Sigmoid colon (tissue), 6 donors: ENCODE measurements at regions not wholly inside any gene's neighbourhood (a gene's known extent, or its start where the extent isn't known, plus 50 kb on each side); places are given as distances from the start of the nearest gene placed in this dataset.

ENCODE experiments used
- DNase-seq: peaks from one replicate; pipeline ENCODE4 v3.0.0-alpha.2; 2019
- H3K27ac ChIP-seq, 4 donors: fragments of 200-600 bp; sonication (generic); one replicate each; pipeline ENCODE4 v1.5.1; 2016 to 2019; ENCODE audit warnings: mild to moderate bottlenecking in 1 of 4
- H3K27me3 ChIP-seq, 3 donors: fragments of 200-600 bp; sonication (generic); one replicate each; pipeline ENCODE4 v1.5.1; 2019; ENCODE audit warnings: mild to moderate bottlenecking in 1 of 3
- H3K36me3 ChIP-seq, 4 donors: fragments of 200-600 bp; sonication (generic); one replicate each; pipeline ENCODE4 v1.5.1; 2016 to 2019
- H3K4me1 ChIP-seq, 4 donors: fragments of 200-600 bp; sonication (generic); one replicate each; pipeline ENCODE4 v1.5.1; 2017 to 2019
- H3K4me3 ChIP-seq, 4 donors: fragments of 200-600 bp; sonication (generic); one replicate each; pipeline ENCODE4 v1.5.1; 2017 to 2019; ENCODE audit warnings: mild to moderate bottlenecking in 2 of 4, moderate library complexity in 1 of 4
- H3K9me3 ChIP-seq, 4 donors: fragments of 200-600 bp in 3 of 4; sonication (generic) in 3 of 4; one replicate each; pipeline versions ENCODE4 v1.5.1 to v1.6.1; 2013 to 2019
- CTCF ChIP-seq, 4 experiments: fragments of 450-650 bp in 3 of 4; fragments of 200-600 bp in 1 of 4; IDR thresholded peaks; one replicate each; pipeline ENCODE4 v1.5.1; 2016 to 2019; ENCODE audit warnings: antibody characterized with exemption in 4 of 4, mild to moderate bottlenecking in 3 of 4, moderate library complexity in 2 of 4
- EP300 ChIP-seq, 4 donors: sonication (generic); formaldehyde crosslinking; IDR thresholded peaks; one replicate each; pipeline ENCODE4 v1.6.1; 2017; ENCODE audit warnings: antibody characterized with exemption in 4 of 4
- POLR2A ChIP-seq, 2 donors: fragments of 450-650 bp; IDR thresholded peaks; one replicate each; pipeline ENCODE4 v1.6.1; 2016; ENCODE audit warnings: antibody characterized with exemption in 2 of 2, mild to moderate bottlenecking in 2 of 2, moderate library complexity in 2 of 2
- POLR2AphosphoS5 ChIP-seq, 4 donors: sonication (generic); formaldehyde crosslinking; IDR thresholded peaks; one replicate each; pipeline ENCODE4 v1.6.1; 2017; ENCODE audit warnings: antibody characterized with exemption in 4 of 4
- WGBS, 2 donors: extraction: QIAGEN DNeasy Blood & Tissue Kit; methylation state at CpG; one replicate each; pipeline ENCODE4 v1.1.7; 2013; 5-methylcytosine and 5-hydroxymethylcytosine counted together
- intact Hi-C: fragments of 100-400 bp; cut with DNase I; formaldehyde crosslinking; loops from one replicate; pipeline ENCODE4 v1.15.1; 2023
- donor health status: healthy with polysubstance abuse.
- donor health status: healthy.

GRCh38 chr18:67007999-67008398 lies 404.1 kb upstream of the CDH19 start:
- WGBS, 2 donors: 52 to 84% methylated on average over 1 of the region's 1 CpG
- no peak for TF ChIP-seq CTCF (IDR thresholded peaks at IDR 0.05)
- TF ChIP-seq POLR2A (IDR thresholded peaks at IDR 0.05): no peak
- no peak for TF ChIP-seq EP300 (IDR thresholded peaks at IDR 0.05)
- TF ChIP-seq POLR2AphosphoS5 (IDR thresholded peaks at IDR 0.05): no peak

GRCh38 chr18:67007085-67007484 lies 403.2 kb upstream of the CDH19 start:
- Histone ChIP-seq H3K4me1 (no peaks in the 10 kb centered on the region), H3K27me3 (no peaks in the 10 kb centered on the region), H3K9me3 (no peaks in the 10 kb centered on the region), H3K27ac (no peak overlapping the region), H3K36me3 (no peaks in the 10 kb centered on the region), H3K4me3 (no peak overlapping the region)
- TF ChIP-seq EP300 (IDR thresholded peaks at IDR 0.05): no peak
- no peak for TF ChIP-seq POLR2A (IDR thresholded peaks at IDR 0.05)
- TF ChIP-seq POLR2AphosphoS5 (IDR thresholded peaks at IDR 0.05): no peak
- no peak for TF ChIP-seq CTCF (IDR thresholded peaks at IDR 0.05)
- intact Hi-C loops: no loop called here
- DNase-seq: no peak
- WGBS, 2 donors: 84 to 91% methylated on average over 1 of the region's 1 CpG

More at GRCh38 chr18:67007999-67008398, 404.1 kb upstream of the CDH19 start:
- Histone ChIP-seq H3K27ac (no peak overlapping the region), H3K36me3 (no peaks in the 10 kb centered on the region), H3K4me1 (no peaks in the 10 kb centered on the region), H3K27me3 (no peaks in the 10 kb centered on the region), H3K9me3 (no peaks in the 10 kb centered on the region), H3K4me3 (no peak overlapping the region)
- DNase-seq: no peak
- intact Hi-C loops: no loop called here

- 16 to 51% methylated on average over 4 of the region's 4 CpGs for WGBS, 2 donors
Observed at GRCh38 chr18:67001052-67001451, 397.2 kb upstream of the CDH19 start.

GRCh38 chr18:66999003-66999402 lies 395.1 kb upstream of the CDH19 start:
- Histone ChIP-seq H3K4me3 (no peak overlapping the region), H3K4me1 (no peaks in the 10 kb centered on the region), H3K27me3 (no peaks in the 10 kb centered on the region), H3K36me3 (no peaks in the 10 kb centered on the region), H3K9me3 (no peaks in the 10 kb centered on the region), H3K27ac (no peak overlapping the region)
- no peak for TF ChIP-seq CTCF (IDR thresholded peaks at IDR 0.05)
- no peak for TF ChIP-seq EP300 (IDR thresholded peaks at IDR 0.05)
- no peak for TF ChIP-seq POLR2AphosphoS5 (IDR thresholded peaks at IDR 0.05)
- TF ChIP-seq POLR2A (IDR thresholded peaks at IDR 0.05): no peak
- intact Hi-C loops: no loop called here
- no peak for DNase-seq

More at GRCh38 chr18:67001052-67001451, 397.2 kb upstream of the CDH19 start:
- Histone ChIP-seq H3K27me3 (no peaks in the 10 kb centered on the region), H3K36me3 (no peaks in the 10 kb centered on the region), H3K4me1 (no peaks in the 10 kb centered on the region), H3K27ac (no peak overlapping the region), H3K4me3 (no peak overlapping the region), H3K9me3 (no peaks in the 10 kb centered on the region)
- intact Hi-C loops: no loop called here
- no peak for TF ChIP-seq POLR2A (IDR thresholded peaks at IDR 0.05)
- TF ChIP-seq CTCF (IDR thresholded peaks at IDR 0.05): no peak
- TF ChIP-seq EP300 (IDR thresholded peaks at IDR 0.05): no peak
- TF ChIP-seq POLR2AphosphoS5 (IDR thresholded peaks at IDR 0.05): no peak
- no peak for DNase-seq

GRCh38 chr18:66995270-66995669 lies 391.4 kb upstream of the CDH19 start:
- no peaks in the 10 kb centered on the region for H3K36me3 ChIP-seq
- H3K9me3 ChIP-seq: no peaks in the 10 kb centered on the region
- no peak overlapping the region for H3K27ac ChIP-seq
- H3K27me3 ChIP-seq: no peaks in the 10 kb centered on the region
- H3K4me3 ChIP-seq: no peak overlapping the region
- intact Hi-C loops: no loop called here
- H3K4me1 ChIP-seq: no peaks in the 10 kb centered on the region
- TF ChIP-seq CTCF (IDR thresholded peaks at IDR 0.05): no peak
- no peak for TF ChIP-seq POLR2AphosphoS5 (IDR thresholded peaks at IDR 0.05)
- no peak for TF ChIP-seq EP300 (IDR thresholded peaks at IDR 0.05)
- TF ChIP-seq POLR2A (IDR thresholded peaks at IDR 0.05): no peak
- 91 to 94% methylated on average over 2 of the region's 2 CpGs for WGBS, 2 donors
- DNase-seq: no peak
